Neural cell (in vitro differentiated cells): ENCODE measurements at regions not wholly inside any gene's neighbourhood (a gene's known extent, or its start where the extent isn't known, plus 50 kb on each side); places are given as distances from the start of the nearest gene placed in this dataset.

Experiments used
- H2AFZ ChIP-seq: fragments of 200-600, 300-800 bp; sonication (generic), shearing (Covaris generic); 2 replicates; pipeline ENCODE4 v1.6.0; 2014; ENCODE audit warnings: low read depth, mild to moderate bottlenecking, antibody characterized with exemption, low read length, moderate library complexity
- H3F3A ChIP-seq: fragments of 200-600 bp; shearing (Covaris generic); 2 replicates; pipeline ENCODE4 v1.6.1; 2016; ENCODE audit warnings: mild to moderate bottlenecking, moderate library complexity, mixed read lengths, antibody characterized with exemption, low read length; ENCODE audit not compliant: insufficient read depth, poor library complexity, severe bottlenecking
- H3K27ac ChIP-seq: fragments of 200-600, 300-800 bp; sonication (generic), shearing (Covaris generic); 2 replicates; pipeline ENCODE4 v1.5.1; 2014; ENCODE audit warnings: mild to moderate bottlenecking, low read length, moderate library complexity
- H3K27me3 ChIP-seq: fragments of 300-800, 200-600 bp; sonication (generic), shearing (Covaris generic); 2 replicates; pipeline ENCODE4 v1.6.0; 2014; ENCODE audit warnings: mild to moderate bottlenecking, low read depth, low read length, moderate library complexity; ENCODE audit not compliant: insufficient read depth
- H3K36me3 ChIP-seq: fragments of 300-800, 200-600 bp; sonication (generic), shearing (Covaris generic); 2 replicates; pipeline ENCODE4 v1.5.1; 2014; ENCODE audit warnings: mild to moderate bottlenecking, antibody characterized with exemption, low read length, moderate library complexity; ENCODE audit not compliant: insufficient read depth
- H3K4me2 ChIP-seq: fragments of 300-800, 200-600 bp; sonication (generic), shearing (Covaris generic); 2 replicates; pipeline ENCODE4 v1.6.0; 2014; ENCODE audit warnings: mild to moderate bottlenecking, low read length
- H3K4me3 ChIP-seq: fragments of 300-800, 200-600 bp; sonication (generic), shearing (Covaris generic); 2 replicates; pipeline ENCODE4 v1.5.1; 2014; ENCODE audit warnings: mild to moderate bottlenecking, low read length, moderate library complexity
- H3K79me2 ChIP-seq: fragments of 200-600 bp; shearing (Covaris generic); replicated peaks from 2 replicates; pipeline ENCODE4 v1.6.0; 2014; ENCODE audit warnings: mild to moderate bottlenecking, low read length, moderate library complexity; ENCODE audit not compliant: insufficient read depth
- H3K9ac ChIP-seq: fragments of 300-800, 200-600 bp; sonication (generic), shearing (Covaris generic); 2 replicates; pipeline ENCODE4 v1.6.1; 2016; ENCODE audit warnings: mild to moderate bottlenecking, low read length, mixed read lengths
- H3K9me2 ChIP-seq: fragments of 200-600 bp; shearing (Covaris generic); 2 replicates; pipeline ENCODE4 v1.6.1; 2016; ENCODE audit warnings: mild to moderate bottlenecking, low read length, mixed read lengths; ENCODE audit not compliant: insufficient read depth
- H3K9me3 ChIP-seq: fragments of 200-600, 300-800 bp; sonication (generic), shearing (Covaris generic); 2 replicates; pipeline ENCODE4 v1.6.1; 2016; ENCODE audit warnings: mild to moderate bottlenecking, mixed run types, low read length, moderate library complexity, mixed read lengths
- H4K20me1 ChIP-seq: fragments of 200-600 bp; shearing (Covaris generic); 2 replicates; pipeline ENCODE4 v1.6.1; 2016; ENCODE audit warnings: mild to moderate bottlenecking, mixed run types; ENCODE audit not compliant: insufficient read depth
- CTCF ChIP-seq: fragments of 450-650 bp; IDR thresholded peaks from 2 replicates; pipeline ENCODE4 v1.5.1; 2014; ENCODE audit warnings: antibody characterized with exemption, mild to moderate bottlenecking, moderate library complexity; ENCODE audit not compliant: poor library complexity, severe bottlenecking
- EP300 ChIP-seq: fragments of 450-650 bp; conservative IDR thresholded peaks from 2 replicates; pipeline ENCODE4 v1.6.1; 2014; ENCODE audit warnings: antibody characterized with exemption, mild to moderate bottlenecking, moderate library complexity; ENCODE audit not compliant: poor library complexity, severe bottlenecking
- EZH2 ChIP-seq: fragments of 200-600, 300-800 bp; shearing (Covaris generic), sonication (generic); IDR thresholded peaks from 2 replicates; pipeline ENCODE4 v1.6.1; 2014; ENCODE audit warnings: antibody characterized with exemption, low read length, borderline replicate concordance, mild to moderate bottlenecking; ENCODE audit not compliant: insufficient read depth, poor library complexity, severe bottlenecking
- MXI1 ChIP-seq: fragments of 450-650 bp; conservative IDR thresholded peaks from 2 replicates; pipeline ENCODE4 v1.6.1; 2014; ENCODE audit warnings: antibody characterized with exemption, mild to moderate bottlenecking; ENCODE audit not compliant: poor library complexity, severe bottlenecking
- POLR2AphosphoS5 ChIP-seq: IDR thresholded peaks from 2 replicates; pipeline ENCODE4 v1.6.1; 2012
- RAD21 ChIP-seq: fragments of 450-650 bp; conservative IDR thresholded peaks from 2 replicates; pipeline ENCODE4 v1.6.1; 2014; ENCODE audit warnings: antibody characterized with exemption, mild to moderate bottlenecking, moderate library complexity
- REST ChIP-seq: IDR thresholded peaks from 2 replicates; pipeline ENCODE4 v1.6.1; 2012; ENCODE audit warnings: borderline replicate concordance
- SMC3 ChIP-seq: fragments of 450-650 bp; conservative IDR thresholded peaks from 2 replicates; pipeline ENCODE4 v1.6.1; 2014; ENCODE audit warnings: antibody characterized with exemption, mild to moderate bottlenecking, moderate library complexity; ENCODE audit not compliant: poor library complexity
- TAF1 ChIP-seq: IDR thresholded peaks from 2 replicates; pipeline ENCODE4 v1.6.1; 2012; ENCODE audit warnings: low read depth

DNA sequence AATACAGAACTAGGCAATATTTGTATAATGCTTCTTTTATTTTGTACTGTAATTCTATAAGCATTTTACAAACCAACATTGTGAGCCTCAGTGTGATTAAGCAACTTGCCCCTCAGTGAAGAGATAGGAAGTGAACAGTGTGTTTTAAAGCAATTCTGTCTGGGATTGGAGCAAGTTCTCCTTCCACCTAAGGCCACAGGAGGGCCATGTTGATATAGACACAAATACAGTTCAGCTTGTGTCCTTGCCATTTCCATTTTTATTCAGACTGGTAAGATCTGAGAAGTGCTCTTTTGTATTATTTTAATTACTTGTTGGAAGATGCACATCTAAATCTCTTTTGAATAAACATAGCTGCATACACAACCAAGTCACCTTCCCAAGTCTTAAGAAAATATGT, 416.3 kb upstream of the COBL start:
- Histone ChIP-seq H3F3A (no peaks in the 10 kb centered on the region), H3K27ac (no peak overlapping the region), H3K9me3 (no peaks in the 10 kb centered on the region), H3K4me3 (no peak overlapping the region), H3K27me3 (no peaks in the 10 kb centered on the region), H3K36me3 (no peaks in the 10 kb centered on the region), H4K20me1 (no peaks in the 10 kb centered on the region), H3K9me2 (no peaks in the 10 kb centered on the region), H3K79me2 (no peaks in the 10 kb centered on the region), H3K9ac (no peak overlapping the region), H3K4me2 (no peak overlapping the region), H2AFZ (no peak overlapping the region)
- TF ChIP-seq CTCF, result peak; percentile 62
- peak; percentile 64 for TF ChIP-seq SMC3
- peak; percentile 70 for TF ChIP-seq RAD21
- no peak for TF ChIP-seq REST

DNA sequence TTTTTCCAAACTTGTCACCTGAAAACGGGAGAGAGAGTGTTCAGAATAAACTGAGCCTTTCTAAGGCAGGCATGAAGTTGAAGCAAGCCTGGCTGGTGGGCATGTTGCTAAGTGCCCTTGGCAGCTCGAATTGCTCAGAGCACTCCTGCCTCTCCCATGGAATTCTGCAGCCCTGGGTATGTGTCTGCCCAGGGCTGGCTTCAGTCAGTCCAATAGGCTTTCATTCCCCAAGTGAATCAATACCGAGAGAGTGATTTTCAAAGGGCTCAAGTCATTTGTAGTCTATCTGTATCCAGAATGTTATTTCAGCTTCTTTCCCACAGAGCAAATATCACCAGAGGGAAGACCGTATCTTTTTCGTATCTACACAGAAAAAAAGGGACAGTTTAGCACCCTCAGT, 415.5 kb upstream of the COBL start:
- no peak overlapping the region for H3K4me3 ChIP-seq
- H3K27me3 ChIP-seq, result no peaks in the 10 kb centered on the region
- no peaks in the 10 kb centered on the region for H3F3A ChIP-seq
- no peaks in the 10 kb centered on the region for H3K9me2 ChIP-seq
- H3K27ac ChIP-seq, result no peak overlapping the region
- no peaks in the 10 kb centered on the region for H3K9me3 ChIP-seq
- H3K9ac ChIP-seq, result no peak overlapping the region
- TF ChIP-seq EP300 (no peak), SMC3 (no peak), TAF1 (no peak), RAD21 (no peak), POLR2AphosphoS5 (no peak)
- H4K20me1 ChIP-seq, result no peaks in the 10 kb centered on the region
- no peaks in the 10 kb centered on the region for H3K36me3 ChIP-seq
- no peak overlapping the region for H3K4me2 ChIP-seq
- no peak overlapping the region for H2AFZ ChIP-seq
- no peaks in the 10 kb centered on the region for H3K79me2 ChIP-seq

DNA sequence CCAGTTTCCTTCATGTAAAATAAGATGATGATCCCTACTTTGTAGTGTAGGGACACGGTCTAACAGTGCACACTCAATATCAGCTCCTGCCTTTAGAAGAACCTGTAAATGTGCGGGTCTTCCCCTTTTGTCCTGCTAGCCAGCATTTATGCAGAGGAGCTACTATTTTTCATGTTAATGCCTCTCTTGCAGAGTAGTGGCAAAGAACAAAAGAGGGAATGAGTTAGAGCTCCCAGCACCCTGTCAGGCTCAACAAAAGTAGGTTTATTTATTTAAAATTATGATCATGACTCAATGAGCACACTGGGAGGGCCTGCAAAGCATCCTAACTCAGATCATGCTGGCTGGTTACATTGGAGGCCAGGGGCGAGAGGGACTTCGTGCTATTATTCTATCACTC, 414.5 kb upstream of the COBL start:
- H3K9me3 ChIP-seq, result no peaks in the 10 kb centered on the region
- TF ChIP-seq MXI1 (no peak), TAF1 (no peak), SMC3 (no peak), CTCF (no peak), EP300 (no peak), EZH2 (no peak), REST (no peak), RAD21 (no peak), POLR2AphosphoS5 (no peak)
- H4K20me1 ChIP-seq, result no peaks in the 10 kb centered on the region
- no peaks in the 10 kb centered on the region for H3F3A ChIP-seq
- no peaks in the 10 kb centered on the region for H3K36me3 ChIP-seq
- no peak overlapping the region for H3K4me2 ChIP-seq
- H3K4me3 ChIP-seq, result no peak overlapping the region
- H2AFZ ChIP-seq, result no peak overlapping the region
- no peaks in the 10 kb centered on the region for H3K27me3 ChIP-seq
- H3K79me2 ChIP-seq, result no peaks in the 10 kb centered on the region
- H3K27ac ChIP-seq, result no peak overlapping the region
- no peak overlapping the region for H3K9ac ChIP-seq
- H3K9me2 ChIP-seq, result no peaks in the 10 kb centered on the region
